Liver (tissue), 3 donors: ENCODE measurements at regions not wholly inside any gene's neighbourhood (a gene's known extent, or its start where the extent isn't known, plus 50 kb on each side); places are given as distances from the start of the nearest gene placed in this dataset.

ENCODE experiments used
- JUND ChIP-seq, 2 donors: IDR thresholded peaks; 2 replicates each; pipeline ENCODE4 v1.6.1; 2016; ENCODE audit warnings: antibody characterized with exemption in 2 of 2
- TF ChIP-seq, protein P1 (sequence below): fragments of 150-350 bp; IDR thresholded peaks from 2 replicates; pipeline ENCODE4 v1.5.1; 2017; ENCODE audit warnings: improper control_type of control experiment, low read depth, low read length; ENCODE audit not compliant: missing input control
- donor health status: healthy.
- donor health status: healthy.

DNA sequence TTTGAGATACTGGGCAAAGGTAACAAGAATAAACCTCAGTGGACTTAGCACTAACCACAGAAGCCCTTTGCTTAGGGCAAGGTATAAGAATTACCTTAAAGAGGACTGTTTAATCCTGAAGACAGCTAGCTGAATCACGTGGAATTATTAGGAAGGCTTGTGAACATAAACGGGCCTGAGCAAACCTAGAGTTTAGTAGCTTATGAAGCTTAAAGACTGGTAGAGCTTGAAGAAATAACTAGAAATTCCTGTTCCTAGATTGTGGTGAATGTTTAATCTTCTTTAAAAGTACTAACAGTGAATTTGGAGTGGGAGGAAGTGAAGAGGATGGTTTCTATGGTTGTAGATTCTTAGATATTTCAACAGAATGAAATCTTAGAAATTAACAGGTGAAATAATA lies 428.9 kb upstream of the THRB start:
- TF ChIP-seq, protein P1, sequence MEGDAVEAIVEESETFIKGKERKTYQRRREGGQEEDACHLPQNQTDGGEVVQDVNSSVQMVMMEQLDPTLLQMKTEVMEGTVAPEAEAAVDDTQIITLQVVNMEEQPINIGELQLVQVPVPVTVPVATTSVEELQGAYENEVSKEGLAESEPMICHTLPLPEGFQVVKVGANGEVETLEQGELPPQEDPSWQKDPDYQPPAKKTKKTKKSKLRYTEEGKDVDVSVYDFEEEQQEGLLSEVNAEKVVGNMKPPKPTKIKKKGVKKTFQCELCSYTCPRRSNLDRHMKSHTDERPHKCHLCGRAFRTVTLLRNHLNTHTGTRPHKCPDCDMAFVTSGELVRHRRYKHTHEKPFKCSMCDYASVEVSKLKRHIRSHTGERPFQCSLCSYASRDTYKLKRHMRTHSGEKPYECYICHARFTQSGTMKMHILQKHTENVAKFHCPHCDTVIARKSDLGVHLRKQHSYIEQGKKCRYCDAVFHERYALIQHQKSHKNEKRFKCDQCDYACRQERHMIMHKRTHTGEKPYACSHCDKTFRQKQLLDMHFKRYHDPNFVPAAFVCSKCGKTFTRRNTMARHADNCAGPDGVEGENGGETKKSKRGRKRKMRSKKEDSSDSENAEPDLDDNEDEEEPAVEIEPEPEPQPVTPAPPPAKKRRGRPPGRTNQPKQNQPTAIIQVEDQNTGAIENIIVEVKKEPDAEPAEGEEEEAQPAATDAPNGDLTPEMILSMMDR, result no peak
- no peak for TF ChIP-seq JUND (IDR thresholded peaks at IDR 0.05)
